ENCODE measurements at regions not wholly inside any gene's neighbourhood (a gene's known extent, or its start where the extent isn't known, plus 50 kb on each side); places are given as distances from the start of the nearest gene placed in this dataset.

DNA sequence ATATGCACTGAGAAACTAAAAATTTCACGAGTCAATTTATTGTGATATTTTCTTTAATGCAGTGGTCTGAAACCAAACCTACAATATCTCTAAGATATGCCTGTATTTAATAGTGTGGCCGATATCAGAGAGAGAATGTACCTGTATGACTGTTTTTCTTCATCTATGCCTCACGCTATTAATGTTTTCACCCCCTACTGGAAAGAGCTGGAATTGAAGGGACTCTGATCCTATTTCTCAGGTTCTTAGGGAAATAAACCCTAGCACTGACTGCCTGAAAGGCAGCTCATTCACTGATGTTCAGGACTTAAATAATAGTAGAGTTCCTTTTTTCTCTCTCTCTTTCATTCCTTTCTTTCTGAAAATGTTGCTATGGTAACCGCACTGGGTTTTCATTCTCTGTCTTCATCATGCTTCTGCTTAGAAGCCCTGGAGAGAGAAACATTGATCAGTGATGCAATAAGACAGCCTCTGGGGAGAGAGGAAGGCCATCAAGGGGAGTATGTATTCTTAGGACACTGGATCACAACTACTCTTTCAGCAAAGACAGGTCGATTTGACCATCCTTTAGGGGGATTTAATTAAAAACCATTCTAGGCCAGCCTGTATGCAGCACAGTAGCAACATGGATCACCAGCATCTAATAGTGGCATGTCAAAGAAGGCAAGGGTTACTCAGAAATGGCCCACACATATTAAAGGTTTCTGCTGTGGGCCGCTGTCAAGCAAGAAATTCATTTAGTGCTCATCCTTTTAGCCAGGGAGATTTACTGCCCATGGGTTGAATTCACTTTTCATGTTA lies 1135.7 kb downstream of the IGSF11 start:
- DNase-seq (no peak), ATAC-seq (no peak)
- Mint-ChIP-seq H3K4me1 (no peaks in the 10 kb centered on the region), H3K36me3 (no peaks in the 10 kb centered on the region), H3K4me3 (no peak overlapping the region), H3K27me3 (no peaks in the 10 kb centered on the region), H3K27ac (no peak overlapping the region), H3K9me3 (peaks cover 0 to 26% (median 14%) of the 10 kb centered on the region in 9 donors)
- POLR2A ChIA-PET: no interaction called here

GRCh38 chr3:117903226-117903625 lies 1131.4 kb downstream of the IGSF11 start:
- H3K9me3 Mint-ChIP-seq: peaks cover 0 to 17% (median 7%) of the 10 kb centered on the region in 9 donors
- H3K4me3 Mint-ChIP-seq: no peak overlapping the region
- no peaks in the 10 kb centered on the region for H3K27me3 Mint-ChIP-seq
- POLR2A ChIA-PET: no interaction called here
- H3K36me3 Mint-ChIP-seq: no peaks in the 10 kb centered on the region
- H3K27ac Mint-ChIP-seq: no peak overlapping the region
- no peak for DNase-seq
- no peaks in the 10 kb centered on the region for H3K4me1 Mint-ChIP-seq
- ATAC-seq: no peak

GRCh38 chr3:117910820-117911521 lies 1123.7 kb downstream of the IGSF11 start:
- ATAC-seq (no peak), DNase-seq (no peak)
- Mint-ChIP-seq H3K4me1 (no peaks in the 10 kb centered on the region), H3K27ac (no peak overlapping the region), H3K36me3 (no peaks in the 10 kb centered on the region), H3K9me3 (peaks cover 0 to 9% (median 0%) of the 10 kb centered on the region in 9 donors), H3K27me3 (no peaks in the 10 kb centered on the region), H3K4me3 (no peak overlapping the region)
- POLR2A ChIA-PET: no interaction called here

DNA sequence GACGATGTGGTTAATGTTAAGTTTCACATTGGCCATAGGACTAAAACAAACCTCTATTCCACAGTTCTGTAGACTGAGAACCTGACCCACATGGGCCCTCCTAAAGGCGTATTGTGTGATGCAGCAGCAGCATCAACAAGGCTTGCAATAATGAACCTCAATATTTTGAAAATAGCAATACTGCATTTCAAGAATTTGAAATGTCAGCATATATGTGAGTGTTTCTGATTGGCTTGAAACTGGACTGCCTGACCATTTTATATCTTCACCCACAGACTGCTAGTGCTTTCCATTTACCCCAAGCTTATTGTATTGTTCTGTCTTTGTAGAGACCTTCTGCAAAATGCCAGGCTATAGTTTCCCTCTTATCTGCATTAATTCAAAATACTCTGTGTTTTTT lies 1122.3 kb downstream of the IGSF11 start:
- no peaks in the 10 kb centered on the region for H3K27me3 Mint-ChIP-seq
- ATAC-seq (no peak), DNase-seq (no peak)
- H3K4me3 Mint-ChIP-seq: no peak overlapping the region
- no peaks in the 10 kb centered on the region for H3K4me1 Mint-ChIP-seq
- POLR2A ChIA-PET: no interaction called here
- H3K9me3 Mint-ChIP-seq: peaks cover 0 to 9% (median 0%) of the 10 kb centered on the region in 9 donors
- no peak overlapping the region for H3K27ac Mint-ChIP-seq
- H3K36me3 Mint-ChIP-seq: no peaks in the 10 kb centered on the region

DNA sequence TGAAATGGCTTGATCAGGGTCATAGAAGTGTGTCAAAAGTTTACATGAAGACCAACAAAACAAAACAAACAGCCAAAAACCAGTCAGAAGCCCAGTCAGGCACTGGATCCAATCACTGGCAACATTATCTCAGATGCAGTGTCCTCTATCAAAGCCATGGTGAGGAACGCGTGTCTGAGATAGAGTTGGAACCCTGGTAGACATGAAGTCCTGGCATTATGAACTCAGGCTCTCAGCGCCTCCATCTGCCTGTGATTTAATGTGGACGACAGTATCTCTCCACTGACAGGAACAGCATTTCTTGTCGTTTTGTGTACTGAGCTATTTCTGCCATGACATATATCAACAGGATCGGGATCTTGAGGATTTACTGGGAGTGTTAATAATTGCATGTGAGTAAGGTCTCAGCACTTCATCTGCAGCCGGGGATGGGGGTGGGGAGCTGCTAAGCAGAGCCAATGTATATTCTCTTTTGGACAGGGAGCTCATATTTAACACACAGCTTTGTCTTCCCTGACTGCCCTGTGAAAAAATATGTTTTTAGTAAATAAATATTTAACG lies 1120.0 kb downstream of the IGSF11 start:
- peaks cover 0 to 9% (median 0%) of the 10 kb centered on the region in 9 donors for H3K9me3 Mint-ChIP-seq
- H3K36me3 Mint-ChIP-seq: no peaks in the 10 kb centered on the region
- H3K4me3 Mint-ChIP-seq: no peak overlapping the region
- no peak overlapping the region for H3K27ac Mint-ChIP-seq
- no peaks in the 10 kb centered on the region for H3K27me3 Mint-ChIP-seq
- no peak for ATAC-seq
- no peaks in the 10 kb centered on the region for H3K4me1 Mint-ChIP-seq
- POLR2A ChIA-PET: no interaction called here
- no peak for DNase-seq

DNA sequence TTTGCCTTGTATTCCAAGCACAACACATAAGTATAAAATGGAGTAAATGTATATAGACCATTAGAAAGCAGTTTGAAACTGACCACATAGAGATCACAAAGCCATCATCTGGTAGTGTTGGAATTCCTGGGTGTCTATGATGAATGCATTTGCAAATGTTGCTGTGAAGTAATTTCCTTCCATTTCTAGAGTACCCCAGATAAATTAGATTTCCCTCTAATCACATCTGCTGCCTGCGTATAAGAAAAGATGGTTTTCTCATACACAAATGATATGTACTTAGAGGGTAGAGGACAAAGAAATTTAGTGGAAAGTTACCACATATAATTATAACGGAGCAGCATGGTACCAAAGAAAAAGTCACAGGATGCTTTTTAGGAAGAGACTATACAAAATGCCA lies 1117.8 kb downstream of the IGSF11 start:
- H3K4me1 Mint-ChIP-seq: no peaks in the 10 kb centered on the region
- POLR2A ChIA-PET: no interaction called here
- H3K27ac Mint-ChIP-seq: no peak overlapping the region
- no peak for DNase-seq
- no peaks in the 10 kb centered on the region for H3K36me3 Mint-ChIP-seq
- ATAC-seq: no peak
- no peaks in the 10 kb centered on the region for H3K27me3 Mint-ChIP-seq
- no peak overlapping the region for H3K4me3 Mint-ChIP-seq
- peaks cover 0 to 9% (median 0%) of the 10 kb centered on the region in 9 donors for H3K9me3 Mint-ChIP-seq

DNA sequence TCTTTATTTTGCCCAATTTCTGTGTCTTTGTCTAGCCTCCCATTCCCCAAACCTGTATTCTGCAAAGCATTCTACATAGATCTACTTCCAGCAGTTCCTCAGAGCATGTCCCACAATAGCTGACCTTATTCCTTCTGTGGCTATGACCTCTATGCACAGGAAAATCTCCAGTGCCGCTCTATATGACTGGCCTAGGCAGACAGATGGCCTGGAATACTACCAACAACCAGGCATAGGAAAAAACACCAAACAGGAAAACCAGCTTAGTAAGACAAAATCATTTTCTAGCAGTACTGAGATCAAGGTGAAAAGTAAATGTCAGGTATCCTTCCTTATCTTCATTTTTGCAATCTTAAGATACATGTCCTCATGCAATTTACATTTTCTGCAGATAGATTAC lies 1115.0 kb downstream of the IGSF11 start:
- DNase-seq (no peak), ATAC-seq (no peak)
- H3K4me1 Mint-ChIP-seq: no peaks in the 10 kb centered on the region
- no peaks in the 10 kb centered on the region for H3K36me3 Mint-ChIP-seq
- no peak overlapping the region for H3K27ac Mint-ChIP-seq
- no peaks in the 10 kb centered on the region for H3K27me3 Mint-ChIP-seq
- H3K4me3 Mint-ChIP-seq: no peak overlapping the region
- H3K9me3 Mint-ChIP-seq: peaks cover 0 to 9% (median 3%) of the 10 kb centered on the region in 9 donors
- POLR2A ChIA-PET: no interaction called here

- H3K27me3 Mint-ChIP-seq: no peaks in the 10 kb centered on the region
- no peak overlapping the region for H3K27ac Mint-ChIP-seq
- peaks cover 0 to 9% (median 3%) of the 10 kb centered on the region in 9 donors for H3K9me3 Mint-ChIP-seq
- H3K36me3 Mint-ChIP-seq: no peaks in the 10 kb centered on the region
- H3K4me3 Mint-ChIP-seq: no peak overlapping the region
- H3K4me1 Mint-ChIP-seq: no peaks in the 10 kb centered on the region
- POLR2A ChIA-PET: no interaction called here
- no peak for DNase-seq
- ATAC-seq: no peak
These were observed 1114.3 kb downstream of the IGSF11 start for GRCh38 chr3:117920253-117920898.

GRCh38 chr3:117921411-117921810 lies 1113.2 kb downstream of the IGSF11 start:
- ATAC-seq: no peak
- POLR2A ChIA-PET: no interaction called here

DNA sequence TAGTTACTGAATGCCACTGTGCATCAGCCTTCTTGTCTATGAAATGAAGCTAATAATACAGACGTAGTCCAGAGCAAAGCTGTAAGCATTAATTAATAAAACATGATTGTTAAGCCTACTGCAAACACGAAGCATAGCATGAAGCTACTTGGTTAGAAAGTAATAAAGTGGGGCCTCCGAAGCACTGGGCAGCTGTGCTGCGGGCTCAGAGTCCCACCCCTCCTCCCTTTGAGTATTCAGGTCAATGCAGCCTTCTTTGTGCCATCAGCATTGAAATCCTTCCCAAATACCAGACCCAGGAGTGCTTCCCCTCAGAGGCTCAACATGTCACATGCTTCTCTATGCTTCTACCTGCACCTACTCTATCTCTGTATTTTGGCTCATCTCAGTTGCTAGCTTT lies 1112.6 kb downstream of the IGSF11 start:
- POLR2A ChIA-PET: no interaction called here
- Mint-ChIP-seq H3K27ac (no peak overlapping the region), H3K4me1 (no peaks in the 10 kb centered on the region), H3K4me3 (no peak overlapping the region), H3K27me3 (no peaks in the 10 kb centered on the region), H3K36me3 (no peaks in the 10 kb centered on the region), H3K9me3 (peaks cover 0 to 5% (median 3%) of the 10 kb centered on the region in 9 donors)
- no peak for ATAC-seq
- DNase-seq: no peak

More at GRCh38 chr3:117921411-117921810, 1113.2 kb downstream of the IGSF11 start:
- DNase-seq: no peak
- no peak overlapping the region for H3K27ac Mint-ChIP-seq
- H3K4me3 Mint-ChIP-seq: no peak overlapping the region
- no peaks in the 10 kb centered on the region for H3K4me1 Mint-ChIP-seq
- no peaks in the 10 kb centered on the region for H3K27me3 Mint-ChIP-seq
- H3K9me3 Mint-ChIP-seq: peaks cover 0 to 5% (median 3%) of the 10 kb centered on the region in 9 donors
- H3K36me3 Mint-ChIP-seq: no peaks in the 10 kb centered on the region

GRCh38 chr3:117926819-117927218 lies 1107.8 kb downstream of the IGSF11 start:
- Mint-ChIP-seq H3K36me3 (no peaks in the 10 kb centered on the region), H3K4me3 (no peak overlapping the region), H3K27ac (no peak overlapping the region), H3K9me3 (peaks cover 0 to 6% (median 2%) of the 10 kb centered on the region in 9 donors), H3K4me1 (no peaks in the 10 kb centered on the region), H3K27me3 (no peaks in the 10 kb centered on the region)
- POLR2A ChIA-PET: no interaction called here
- ATAC-seq (no peak), DNase-seq (no peak)

DNA sequence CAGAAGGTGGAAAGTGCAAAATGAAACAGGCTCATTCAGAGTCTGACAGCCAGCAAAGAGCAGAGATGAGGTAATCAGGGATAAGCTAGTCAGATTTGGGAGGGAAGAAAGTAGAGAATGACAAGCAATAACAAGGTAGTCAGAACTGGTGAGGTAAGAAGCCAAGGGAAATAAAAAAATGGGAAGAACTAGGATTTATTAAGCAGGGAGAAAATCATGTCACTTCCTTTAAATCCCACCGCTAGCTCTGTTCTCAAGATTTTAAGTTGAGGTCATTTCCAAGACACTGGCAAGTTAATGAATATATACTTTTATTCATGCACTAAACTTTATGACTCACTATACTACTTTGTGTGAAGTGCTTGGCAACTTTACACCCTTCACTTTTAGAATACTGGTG lies 1106.8 kb downstream of the IGSF11 start:
- POLR2A ChIA-PET: no interaction called here
- DNase-seq: no peak
- Mint-ChIP-seq H3K27ac (no peak overlapping the region), H3K36me3 (no peaks in the 10 kb centered on the region), H3K27me3 (no peaks in the 10 kb centered on the region), H3K4me1 (no peaks in the 10 kb centered on the region), H3K9me3 (peaks cover 0 to 6% (median 0%) of the 10 kb centered on the region in 9 donors), H3K4me3 (no peak overlapping the region)
- ATAC-seq: no peak

GRCh38 chr3:117928836-117929235 lies 1105.8 kb downstream of the IGSF11 start:
- no peak for DNase-seq
- Mint-ChIP-seq H3K9me3 (peaks cover 0 to 6% (median 0%) of the 10 kb centered on the region in 9 donors), H3K36me3 (no peaks in the 10 kb centered on the region), H3K27me3 (no peaks in the 10 kb centered on the region), H3K27ac (no peak overlapping the region), H3K4me3 (no peak overlapping the region), H3K4me1 (no peaks in the 10 kb centered on the region)
- ATAC-seq: no peak
- POLR2A ChIA-PET: no interaction called here
